DOHH2 (cell line): ENCODE measurements at regions not wholly inside any gene's neighbourhood (a gene's known extent, or its start where the extent isn't known, plus 50 kb on each side); places are given as distances from the start of the nearest gene placed in this dataset.

Experiments
- H3F3A ChIP-seq: fragments of 200-600 bp; sonication (generic), shearing (Covaris generic); 2 replicates; pipeline ENCODE4 v1.6.0; 2016; ENCODE audit warnings: antibody characterized with exemption, mild to moderate bottlenecking; ENCODE audit not compliant: control insufficient read depth, insufficient read depth
- H3K27ac ChIP-seq: fragments of 200-600 bp; sonication (generic); 2 replicates; pipeline ENCODE4 v1.5.1; 2014; ENCODE audit warnings: low read depth, mild to moderate bottlenecking, low read length, moderate library complexity
- H3K27me3 ChIP-seq: fragments of 200-600 bp; sonication (generic); 2 replicates; pipeline ENCODE4 v1.6.1; 2014; ENCODE audit warnings: mild to moderate bottlenecking, low read length, mixed read lengths; ENCODE audit not compliant: control insufficient read depth
- H3K36me3 ChIP-seq: fragments of 200-600 bp; sonication (generic); 2 replicates; pipeline ENCODE4 v1.6.1; 2014; ENCODE audit warnings: mild to moderate bottlenecking, low read length, moderate library complexity, mixed read lengths; ENCODE audit not compliant: control insufficient read depth
- H3K4me1 ChIP-seq: fragments of 200-600 bp; sonication (generic); 2 replicates; pipeline ENCODE4 v1.6.1; 2014; ENCODE audit warnings: mild to moderate bottlenecking, low read length, mixed read lengths; ENCODE audit not compliant: control insufficient read depth
- H3K4me2 ChIP-seq: fragments of 200-600 bp; sonication (generic); 2 replicates; pipeline ENCODE4 v1.6.0; 2014; ENCODE audit warnings: mild to moderate bottlenecking, low read length, moderate library complexity
- H3K4me3 ChIP-seq: fragments of 200-600 bp; sonication (generic); 2 replicates; pipeline ENCODE4 v1.5.1; 2014; ENCODE audit warnings: mild to moderate bottlenecking, low read length, mixed read lengths
- H3K79me2 ChIP-seq: fragments of 200-600 bp; sonication (generic); 2 replicates; pipeline ENCODE4 v1.6.1; 2014; ENCODE audit warnings: mild to moderate bottlenecking, low read length, mixed read lengths; ENCODE audit not compliant: control insufficient read depth
- H3K9me2 ChIP-seq: fragments of 200-600 bp; sonication (generic); replicated peaks from 2 replicates; pipeline ENCODE4 v1.6.1; 2014; ENCODE audit warnings: mild to moderate bottlenecking, low read length, mixed read lengths; ENCODE audit not compliant: control insufficient read depth
- H3K9me3 ChIP-seq: fragments of 200-600 bp; sonication (generic); 2 replicates; pipeline ENCODE4 v1.6.1; 2014; ENCODE audit warnings: antibody characterized with exemption, low read length, mixed read lengths; ENCODE audit not compliant: control insufficient read depth, insufficient read depth
- H4K20me1 ChIP-seq: fragments of 200-600 bp; sonication (generic); 2 replicates; pipeline ENCODE4 v1.6.0; 2014; ENCODE audit warnings: low read depth, mild to moderate bottlenecking, antibody characterized with exemption, low read length, moderate library complexity; ENCODE audit not compliant: control insufficient read depth, insufficient read depth
- EZH2phosphoT487 ChIP-seq: fragments of 200-600 bp; sonication (generic); IDR thresholded peaks from 2 replicates; pipeline ENCODE4 v1.6.1; 2017; ENCODE audit warnings: borderline replicate concordance, mild to moderate bottlenecking, antibody characterized with exemption, low read length, moderate library complexity, mixed read lengths
- TF ChIP-seq, protein P1 (sequence below): fragments of 200-600 bp; sonication (generic); IDR thresholded peaks from one replicate; pipeline ENCODE4 v1.5.1; 2014; ENCODE audit warnings: antibody characterized with exemption, mild to moderate bottlenecking, low read depth, low read length; ENCODE audit not compliant: poor library complexity, severe bottlenecking

DNA sequence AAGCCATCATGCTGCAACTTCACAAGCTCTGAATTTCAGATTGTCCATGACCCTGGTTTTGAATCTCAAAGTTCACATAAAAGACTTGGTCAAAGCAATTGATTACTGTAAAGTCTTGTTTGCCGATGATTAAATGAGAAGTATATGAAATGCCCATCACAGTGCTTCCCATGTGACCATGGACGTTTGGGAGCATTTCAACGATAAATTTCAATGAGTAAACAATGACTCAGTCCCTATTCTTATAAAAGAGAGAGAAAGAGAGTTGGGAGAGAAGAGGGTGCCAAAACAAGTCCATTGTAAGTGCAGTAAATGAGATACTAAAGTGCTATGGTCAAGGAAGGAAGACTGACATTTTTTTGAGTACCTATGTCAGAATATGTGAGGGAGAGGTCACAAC is 276.9 kb downstream of the SOX9 start:
- Histone ChIP-seq H3K4me2 (no peak overlapping the region), H3K9me3 (no peaks in the 10 kb centered on the region), H3K79me2 (no peaks in the 10 kb centered on the region), H4K20me1 (no peaks in the 10 kb centered on the region), H3K27ac (no peak overlapping the region), H3K9me2 (no peaks in the 10 kb centered on the region), H3K4me3 (no peak overlapping the region), H3F3A (no peaks in the 10 kb centered on the region), H3K4me1 (no peaks in the 10 kb centered on the region), H3K36me3 (no peaks in the 10 kb centered on the region), H3K27me3 (peaks cover 4% of the 10 kb centered on the region; the same call in 1 of the 2 replicates)
- TF ChIP-seq, protein P1, sequence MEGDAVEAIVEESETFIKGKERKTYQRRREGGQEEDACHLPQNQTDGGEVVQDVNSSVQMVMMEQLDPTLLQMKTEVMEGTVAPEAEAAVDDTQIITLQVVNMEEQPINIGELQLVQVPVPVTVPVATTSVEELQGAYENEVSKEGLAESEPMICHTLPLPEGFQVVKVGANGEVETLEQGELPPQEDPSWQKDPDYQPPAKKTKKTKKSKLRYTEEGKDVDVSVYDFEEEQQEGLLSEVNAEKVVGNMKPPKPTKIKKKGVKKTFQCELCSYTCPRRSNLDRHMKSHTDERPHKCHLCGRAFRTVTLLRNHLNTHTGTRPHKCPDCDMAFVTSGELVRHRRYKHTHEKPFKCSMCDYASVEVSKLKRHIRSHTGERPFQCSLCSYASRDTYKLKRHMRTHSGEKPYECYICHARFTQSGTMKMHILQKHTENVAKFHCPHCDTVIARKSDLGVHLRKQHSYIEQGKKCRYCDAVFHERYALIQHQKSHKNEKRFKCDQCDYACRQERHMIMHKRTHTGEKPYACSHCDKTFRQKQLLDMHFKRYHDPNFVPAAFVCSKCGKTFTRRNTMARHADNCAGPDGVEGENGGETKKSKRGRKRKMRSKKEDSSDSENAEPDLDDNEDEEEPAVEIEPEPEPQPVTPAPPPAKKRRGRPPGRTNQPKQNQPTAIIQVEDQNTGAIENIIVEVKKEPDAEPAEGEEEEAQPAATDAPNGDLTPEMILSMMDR: no peak
- no peak for TF ChIP-seq EZH2phosphoT487

- Histone ChIP-seq H3K36me3 (no peaks in the 10 kb centered on the region), H3K27me3 (no peaks in the 10 kb centered on the region), H3K4me2 (no peak overlapping the region), H3K79me2 (no peaks in the 10 kb centered on the region), H3K4me1 (no peaks in the 10 kb centered on the region), H3K27ac (no peak overlapping the region), H3K4me3 (no peak overlapping the region), H3K9me3 (no peaks in the 10 kb centered on the region), H4K20me1 (no peaks in the 10 kb centered on the region), H3F3A (no peaks in the 10 kb centered on the region), H3K9me2 (no peaks in the 10 kb centered on the region)
- TF ChIP-seq EZH2phosphoT487: no peak
- TF ChIP-seq, protein P1: no peak
Measured at GRCh38 chr17:72399023-72399607, 278.3 kb downstream of the SOX9 start.

- H3K4me2 ChIP-seq: no peak overlapping the region
Measured at GRCh38 chr17:72399608-72400487, 279.0 kb downstream of the SOX9 start.

More at GRCh38 chr17:72399608-72400487, 279.0 kb downstream of the SOX9 start:
- Histone ChIP-seq H3F3A (no peaks in the 10 kb centered on the region), H3K79me2 (no peaks in the 10 kb centered on the region), H3K4me1 (no peaks in the 10 kb centered on the region), H3K9me2 (no peaks in the 10 kb centered on the region), H3K4me3 (no peak overlapping the region), H3K9me3 (no peaks in the 10 kb centered on the region), H4K20me1 (no peaks in the 10 kb centered on the region), H3K27ac (no peak overlapping the region), H3K27me3 (no peaks in the 10 kb centered on the region), H3K36me3 (no peaks in the 10 kb centered on the region)
- TF ChIP-seq, protein P1: no peak
- no peak for TF ChIP-seq EZH2phosphoT487
